GM23338 (cell line): ENCODE measurements at regions not wholly inside any gene's neighbourhood (a gene's known extent, or its start where the extent isn't known, plus 50 kb on each side); places are given as distances from the start of the nearest gene placed in this dataset.

ENCODE experiments used
- ATAC-seq: fragments of 200-7000 bp; cut with Tn5 transposase; 3 replicates; pipeline ENCODE4 v1.9.1; 2020
- DNase-seq: peaks from one replicate; pipeline ENCODE4 v3.0.0-alpha.2; 2015; ENCODE audit warnings: low spot score
- H2AFZ ChIP-seq: fragments of 200-600 bp; sonication (generic); 2 replicates; pipeline ENCODE4 v1.8.0; 2016; ENCODE audit warnings: antibody characterized with exemption, mild to moderate bottlenecking, moderate library complexity
- H3F3A ChIP-seq: fragments of 200-600 bp; sonication (generic); replicated peaks from 2 replicates; pipeline ENCODE4 v1.8.0; 2017; ENCODE audit warnings: antibody characterized with exemption, mixed run types, low read depth
- H3K27ac ChIP-seq: fragments of 200-600 bp; sonication (generic); 2 replicates; pipeline ENCODE4 v1.6.1; 2016; ENCODE audit warnings: low read depth
- H3K27me3 ChIP-seq: fragments of 200-600 bp; sonication (generic); 2 replicates; pipeline ENCODE4 v1.8.0; 2016; ENCODE audit warnings: mild to moderate bottlenecking, mixed run types, moderate library complexity; ENCODE audit not compliant: insufficient read depth
- H3K36me3 ChIP-seq: fragments of 200-600 bp; sonication (generic); 2 replicates; pipeline ENCODE4 v1.8.0; 2016; ENCODE audit warnings: mild to moderate bottlenecking; ENCODE audit not compliant: insufficient read depth
- H3K4me1 ChIP-seq: fragments of 200-600 bp; sonication (generic); 2 replicates; pipeline ENCODE4 v1.8.0; 2016; ENCODE audit warnings: mild to moderate bottlenecking, moderate library complexity; ENCODE audit not compliant: insufficient read depth
- H3K4me2 ChIP-seq: fragments of 200-600 bp; sonication (generic); 2 replicates; pipeline ENCODE4 v1.7.1; 2017; ENCODE audit warnings: mixed run types
- H3K4me3 ChIP-seq: fragments of 200-600 bp; sonication (generic); 2 replicates; pipeline ENCODE4 v1.6.1; 2016; ENCODE audit warnings: mixed run types
- H3K79me2 ChIP-seq: fragments of 200-600 bp; sonication (generic); replicated peaks from 2 replicates; pipeline ENCODE4 v1.8.0; 2017; ENCODE audit warnings: mild to moderate bottlenecking; ENCODE audit not compliant: insufficient read depth
- H3K9me2 ChIP-seq: fragments of 200-600 bp; sonication (generic); 2 replicates; pipeline ENCODE4 v1.8.0; 2017; ENCODE audit not compliant: insufficient read depth
- H4K20me1 ChIP-seq: fragments of 200-600 bp; sonication (generic); replicated peaks from 2 replicates; pipeline ENCODE4 v1.8.0; 2017; ENCODE audit warnings: mild to moderate bottlenecking; ENCODE audit not compliant: insufficient read depth
- H3K27ac Mint-ChIP-seq: 2 replicates; pipeline ENCODE4 v1.8.0; 2020; ENCODE audit warnings: inconsistent platforms, mild to moderate bottlenecking, moderate library complexity, mixed read lengths
- H3K27me3 Mint-ChIP-seq: 3 replicates; pipeline ENCODE4 v1.8.0; 2022; ENCODE audit warnings: low read depth, mild to moderate bottlenecking, moderate library complexity, mixed read lengths, inconsistent platforms; ENCODE audit not compliant: insufficient read depth, poor library complexity
- H3K36me3 Mint-ChIP-seq: 3 replicates; pipeline ENCODE4 v1.8.0; 2021; ENCODE audit warnings: low read depth, mild to moderate bottlenecking, inconsistent platforms, moderate library complexity, mixed read lengths
- H3K4me1 Mint-ChIP-seq: 3 replicates; pipeline ENCODE4 v1.8.0; 2020; ENCODE audit warnings: mild to moderate bottlenecking, inconsistent platforms, mixed read lengths
- H3K4me3 Mint-ChIP-seq: 3 replicates; pipeline ENCODE4 v1.8.0; 2021; ENCODE audit warnings: moderate library complexity, mild to moderate bottlenecking, inconsistent platforms, mixed read lengths
- H3K9me3 Mint-ChIP-seq: 3 replicates; pipeline ENCODE4 v1.8.0; 2020; ENCODE audit warnings: moderate library complexity, mild to moderate bottlenecking, inconsistent platforms, mixed read lengths
- CREB1 ChIP-seq: fragments of 250-450 bp; sonication (Bioruptor Pico); IDR thresholded peaks from 2 replicates; pipeline ENCODE4 v1.5.0; 2020; ENCODE audit warnings: low read depth, mild to moderate bottlenecking, moderate library complexity
- CTCF ChIP-seq, 2 experiments: fragments of 200-600 bp in 1 of 2; sonication (generic) in 1 of 2; conservative IDR thresholded peaks; 2 replicates each; pipeline versions ENCODE4 v1.5.1 to v1.6.1; 2016 to 2017; ENCODE audit warnings: antibody characterized with exemption in 2 of 2, low read depth in 2 of 2, mild to moderate bottlenecking in 2 of 2, moderate library complexity in 1 of 2
- ETS1 ChIP-seq: IDR thresholded peaks from 2 replicates; pipeline ENCODE4 v1.6.1; 2016; ENCODE audit warnings: antibody characterized with exemption
- EZH2 ChIP-seq: fragments of 200-600 bp; sonication (generic); IDR thresholded peaks from one replicate; pipeline ENCODE4 v1.8.0; 2017; ENCODE audit warnings: antibody characterized with exemption, mild to moderate bottlenecking, low read depth; ENCODE audit not compliant: unreplicated experiment
- EZH2phosphoT487 ChIP-seq: fragments of 200-600 bp; sonication (generic); IDR thresholded peaks from one replicate; pipeline ENCODE4 v1.8.1; 2018; ENCODE audit warnings: antibody characterized with exemption; ENCODE audit not compliant: unreplicated experiment
- JUNB ChIP-seq: IDR thresholded peaks from one replicate; pipeline ENCODE4 v1.6.1; 2016; ENCODE audit warnings: antibody characterized with exemption; ENCODE audit not compliant: unreplicated experiment
- NANOG ChIP-seq: IDR thresholded peaks from 2 replicates; pipeline ENCODE4 v1.6.1; 2016; ENCODE audit warnings: antibody characterized with exemption, borderline replicate concordance
- POLR2AphosphoS5 ChIP-seq: IDR thresholded peaks from 2 replicates; pipeline ENCODE4 v1.6.1; 2016; ENCODE audit warnings: antibody characterized with exemption, low read depth
- REST ChIP-seq: IDR thresholded peaks from one replicate; pipeline ENCODE4 v1.6.1; 2018; ENCODE audit warnings: antibody characterized with exemption; ENCODE audit not compliant: unreplicated experiment
- STAT1 ChIP-seq: IDR thresholded peaks from one replicate; pipeline ENCODE4 v1.6.1; 2016; ENCODE audit warnings: antibody characterized with exemption; ENCODE audit not compliant: unreplicated experiment
- ZNF114 ChIP-seq: fragments of 250-450 bp; sonication (Bioruptor Pico); IDR thresholded peaks from 2 replicates; pipeline ENCODE4 v1.5.0; 2020; ENCODE audit warnings: mild to moderate bottlenecking, moderate library complexity
- ZNF331 ChIP-seq: fragments of 250-450 bp; sonication (Bioruptor Pico); IDR thresholded peaks from 2 replicates; pipeline ENCODE4 v1.5.0; 2020; ENCODE audit warnings: low read depth, mild to moderate bottlenecking, moderate library complexity
- ZNF462 ChIP-seq: fragments of 250-450 bp; sonication (Bioruptor Pico); IDR thresholded peaks from 2 replicates; pipeline ENCODE4 v1.5.0; 2020; ENCODE audit warnings: mild to moderate bottlenecking, moderate library complexity

GRCh38 chr3:14262867-14263266 lies 84.2 kb downstream of the LSM3 start:
- H3F3A ChIP-seq: no peaks in the 10 kb centered on the region
- H3K36me3 ChIP-seq: no peaks in the 10 kb centered on the region; the same call in 1 of the 2 replicates
- Mint-ChIP-seq H3K4me1 (no peaks in the 10 kb centered on the region; the same call in 2 of the 3 replicates), H3K4me3 (no peak overlapping the region), H3K27ac (no peak overlapping the region), H3K9me3 (peaks cover 6% of the 10 kb centered on the region), H3K27me3 (peaks cover 8% of the 10 kb centered on the region), H3K36me3 (no peaks in the 10 kb centered on the region; the same call in 2 of the 3 replicates)
- ATAC-seq: no peak
- no peaks in the 10 kb centered on the region for H3K27me3 ChIP-seq
- no peak overlapping the region for H2AFZ ChIP-seq
- H3K4me2 ChIP-seq: no peak overlapping the region
- H3K79me2 ChIP-seq: no peaks in the 10 kb centered on the region
- no peaks in the 10 kb centered on the region for H3K4me1 ChIP-seq
- no peak overlapping the region for H3K4me3 ChIP-seq
- TF ChIP-seq EZH2phosphoT487: no peak
- no peak for TF ChIP-seq ZNF462 (CRISPR knock-in tag)
- no peak for TF ChIP-seq ETS1
- TF ChIP-seq CREB1 (CRISPR knock-in tag): no peak
- TF ChIP-seq ZNF331: no peak
- no peak for TF ChIP-seq REST
- no peak for TF ChIP-seq EZH2
- TF ChIP-seq NANOG: no peak
- TF ChIP-seq ZNF114 (CRISPR knock-in tag): no peak
- TF ChIP-seq STAT1: no peak
- TF ChIP-seq POLR2AphosphoS5: no peak
- TF ChIP-seq JUNB: no peak
- TF ChIP-seq CTCF (conservative IDR thresholded peaks at IDR 0.05; ENCODE audit: low read depth in 2 of 2): no peak
- no peaks in the 10 kb centered on the region for H4K20me1 ChIP-seq
- H3K27ac ChIP-seq: no peak overlapping the region
- 0 out of 2 replicates have a peak, but pooled peaks cover 2% of the 10 kb centered on the region for H3K9me2 ChIP-seq
- DNase-seq: no peak
